Stimulated activated CD8-positive, alpha-beta memory T cell treated with anti-CD3 and anti-CD28 coated beads, Interleukin-4, amount 100 ng/mL, for 4 hours (primary cell): ENCODE measurements at regions not wholly inside any gene's neighbourhood (a gene's known extent, or its start where the extent isn't known, plus 50 kb on each side); places are given as distances from the start of the nearest gene placed in this dataset.

Experiments
- DNase-seq, 2 donors: peaks; one replicate each; pipeline ENCODE4 v3.0.0-alpha.2; 2020; ENCODE audit warnings: low read depth in 2 of 2, low spot score in 1 of 2

- no peak for DNase-seq
Measured at GRCh38 chr2:147712051-147712450, 132.8 kb upstream of the ACVR2A start.

- no peak for DNase-seq
Measured at GRCh38 chr2:147711031-147711430, 133.8 kb upstream of the ACVR2A start.

- DNase-seq, result no peak
Measured at GRCh38 chr2:147709655-147710054, 135.2 kb upstream of the ACVR2A start.

- no peak for DNase-seq
Measured at GRCh38 chr2:147703171-147703570, 141.7 kb upstream of the ACVR2A start.

- no peak for DNase-seq
Measured at GRCh38 chr2:147698166-147698565, 146.7 kb upstream of the ACVR2A start.

- DNase-seq, result no peak
Measured at GRCh38 chr2:147696426-147696825, 148.4 kb upstream of the ACVR2A start.

DNA sequence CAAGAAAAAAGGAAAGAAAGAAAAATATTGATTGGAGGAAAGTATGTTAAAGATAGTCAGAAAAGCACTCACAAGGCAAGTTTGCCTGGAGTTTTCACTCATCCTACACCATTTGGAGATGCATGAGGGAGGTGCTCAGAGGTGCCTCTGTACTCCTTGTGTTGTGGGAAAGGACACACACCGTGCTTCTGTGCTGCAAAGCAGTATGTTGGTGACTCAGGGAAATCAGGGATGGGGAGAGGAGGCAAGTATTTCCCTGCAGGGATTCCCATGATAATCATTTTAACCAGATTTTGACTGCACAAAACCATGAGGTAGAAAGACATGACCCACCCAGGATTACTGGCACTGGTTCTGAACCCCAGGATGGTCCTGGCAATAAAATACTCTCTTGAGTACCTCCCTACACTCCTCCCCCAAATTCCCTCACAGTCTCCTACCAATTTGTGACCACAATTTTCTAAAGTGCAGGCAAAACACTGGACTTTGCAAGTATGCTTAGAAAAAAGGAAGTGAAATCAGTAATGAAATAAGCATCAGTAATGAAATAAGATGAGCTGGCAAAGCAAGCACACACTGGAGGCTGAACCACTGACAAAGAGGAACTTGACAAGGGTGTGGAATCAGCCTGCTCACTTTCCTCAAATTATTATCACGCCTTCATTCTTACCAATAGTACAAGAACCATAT lies 155.5 kb upstream of the ACVR2A start:
- no peak for DNase-seq

- DNase-seq, result no peak
Measured at GRCh38 chr2:147688242-147688641, 156.6 kb upstream of the ACVR2A start.

GRCh38 chr2:147686365-147686764 lies 158.5 kb upstream of the ACVR2A start:
- no peak for DNase-seq

- DNase-seq, result no peak
Measured at GRCh38 chr2:147684903-147685302, 159.9 kb upstream of the ACVR2A start.

- no peak for DNase-seq
Measured at GRCh38 chr2:147683380-147683779, 161.4 kb upstream of the ACVR2A start.

DNA sequence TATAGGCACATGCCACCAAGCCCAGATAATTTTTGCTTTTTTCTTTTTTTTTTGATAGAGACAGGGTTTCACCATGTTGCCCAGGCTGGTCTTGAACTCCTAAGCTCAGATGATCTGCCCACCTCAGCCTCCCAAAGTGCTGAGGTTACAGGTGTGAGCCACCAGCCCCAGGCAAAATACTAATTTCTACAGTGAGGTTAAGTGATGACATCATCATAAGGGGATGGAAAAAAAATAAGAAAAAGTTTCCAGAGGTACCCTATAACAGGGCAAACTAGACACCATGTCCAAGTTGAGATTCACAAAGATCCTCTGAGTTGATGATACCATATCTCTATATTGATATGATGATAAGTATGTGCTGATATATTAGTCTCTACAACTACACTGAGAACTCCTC lies 163.7 kb upstream of the ACVR2A start:
- DNase-seq, result no peak

- DNase-seq, result no peak
Measured at GRCh38 chr2:147679955-147680531, 164.8 kb upstream of the ACVR2A start.

GRCh38 chr2:147679191-147679954 lies 165.5 kb upstream of the ACVR2A start:
- no peak for DNase-seq

DNA sequence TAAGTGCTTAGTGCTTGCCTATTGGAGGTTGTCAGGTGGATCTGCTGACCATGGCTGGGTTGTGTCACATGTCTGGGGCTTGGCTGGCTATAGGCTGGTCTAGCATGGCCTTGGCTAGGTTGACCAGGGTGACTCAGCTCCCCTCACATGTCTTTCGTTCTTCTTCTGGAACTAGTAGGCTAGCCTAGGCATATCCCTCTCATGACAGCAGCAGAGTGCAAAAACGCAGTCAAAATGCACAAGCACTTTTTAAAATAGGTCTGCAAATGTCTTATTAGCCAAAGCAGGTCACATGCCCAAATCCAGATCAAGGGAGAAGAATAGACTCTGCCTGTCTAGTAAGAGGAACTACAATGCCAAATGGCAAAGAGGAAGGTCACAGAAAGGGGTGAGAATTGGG lies 179.7 kb upstream of the ACVR2A start:
- DNase-seq, result no peak

DNA sequence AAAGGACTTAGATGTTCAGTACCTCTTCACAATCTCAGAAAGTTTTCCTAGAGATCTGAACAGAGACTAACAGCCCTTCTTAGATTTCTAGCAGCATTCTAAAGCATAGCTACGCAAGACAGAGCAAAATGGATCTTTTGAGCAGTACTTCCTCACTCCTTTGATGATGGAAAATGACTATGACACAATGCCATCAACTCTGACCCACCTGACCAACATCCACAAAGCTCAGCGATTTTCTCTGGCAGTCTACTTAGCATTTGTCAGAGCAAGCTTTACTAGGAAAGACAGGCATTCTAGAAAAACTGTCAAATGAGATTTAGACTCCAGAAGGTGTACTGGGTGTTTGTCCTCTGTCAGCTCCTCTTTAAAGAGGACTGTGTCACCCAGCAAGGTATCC lies 180.9 kb upstream of the ACVR2A start:
- no peak for DNase-seq

GRCh38 chr2:147663153-147663961 lies 181.5 kb upstream of the ACVR2A start:
- no peak for DNase-seq

DNA sequence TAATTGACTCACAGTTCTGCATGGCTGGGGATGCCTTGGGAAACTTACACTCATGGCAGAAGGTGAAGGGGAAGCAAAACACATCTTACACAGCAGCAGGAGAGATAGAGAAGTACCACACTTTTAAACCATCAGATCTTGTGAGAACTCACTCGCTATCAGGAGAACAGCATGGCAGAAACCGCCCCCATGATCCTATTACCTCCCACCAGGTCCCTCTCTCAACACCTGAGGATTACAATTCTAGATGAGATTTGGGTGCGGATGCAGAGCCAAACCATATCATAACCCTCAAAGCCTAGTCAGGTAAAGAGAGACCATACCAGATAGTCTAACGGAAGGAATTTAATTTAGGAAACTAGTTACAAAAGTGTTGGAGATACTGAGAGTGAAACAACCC lies 182.6 kb upstream of the ACVR2A start:
- no peak for DNase-seq

DNA sequence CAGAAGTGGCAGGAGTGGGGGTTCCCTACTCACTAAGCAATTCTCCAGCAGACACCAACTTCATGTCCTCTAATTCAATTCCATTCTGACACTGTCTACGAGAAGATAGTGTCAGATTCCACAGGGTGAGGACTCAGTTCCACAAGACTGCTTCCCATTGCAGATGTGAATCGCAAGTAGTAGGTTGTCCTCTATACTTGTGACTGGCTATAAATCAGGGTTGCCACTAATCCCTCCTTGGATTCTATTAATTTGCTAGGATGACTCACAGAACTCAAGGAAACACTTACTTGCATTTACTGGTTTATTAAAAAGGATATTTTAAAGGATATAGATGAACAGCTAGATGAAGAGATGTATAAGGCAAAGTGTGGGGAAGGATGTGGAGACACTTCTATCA lies 184.1 kb upstream of the ACVR2A start:
- DNase-seq, result no peak

DNA sequence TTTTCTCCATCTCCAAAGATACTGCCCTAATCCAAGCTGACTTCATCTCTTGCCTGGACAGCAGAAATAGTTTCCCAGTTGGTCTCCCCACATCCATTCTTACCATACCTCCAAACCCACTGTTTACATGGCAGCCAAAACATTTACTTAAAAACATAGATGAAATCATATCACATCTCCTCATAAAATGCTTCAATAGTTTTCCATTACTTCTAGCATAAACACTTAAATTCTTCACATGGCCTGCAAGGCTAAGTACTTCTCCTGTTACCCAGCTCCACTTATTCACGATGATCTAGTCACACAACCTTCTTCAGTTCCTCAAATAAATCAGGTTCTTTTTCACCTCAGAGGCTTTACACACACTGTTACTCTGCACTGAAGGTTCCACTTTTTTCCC lies 185.8 kb upstream of the ACVR2A start:
- no peak for DNase-seq

DNA sequence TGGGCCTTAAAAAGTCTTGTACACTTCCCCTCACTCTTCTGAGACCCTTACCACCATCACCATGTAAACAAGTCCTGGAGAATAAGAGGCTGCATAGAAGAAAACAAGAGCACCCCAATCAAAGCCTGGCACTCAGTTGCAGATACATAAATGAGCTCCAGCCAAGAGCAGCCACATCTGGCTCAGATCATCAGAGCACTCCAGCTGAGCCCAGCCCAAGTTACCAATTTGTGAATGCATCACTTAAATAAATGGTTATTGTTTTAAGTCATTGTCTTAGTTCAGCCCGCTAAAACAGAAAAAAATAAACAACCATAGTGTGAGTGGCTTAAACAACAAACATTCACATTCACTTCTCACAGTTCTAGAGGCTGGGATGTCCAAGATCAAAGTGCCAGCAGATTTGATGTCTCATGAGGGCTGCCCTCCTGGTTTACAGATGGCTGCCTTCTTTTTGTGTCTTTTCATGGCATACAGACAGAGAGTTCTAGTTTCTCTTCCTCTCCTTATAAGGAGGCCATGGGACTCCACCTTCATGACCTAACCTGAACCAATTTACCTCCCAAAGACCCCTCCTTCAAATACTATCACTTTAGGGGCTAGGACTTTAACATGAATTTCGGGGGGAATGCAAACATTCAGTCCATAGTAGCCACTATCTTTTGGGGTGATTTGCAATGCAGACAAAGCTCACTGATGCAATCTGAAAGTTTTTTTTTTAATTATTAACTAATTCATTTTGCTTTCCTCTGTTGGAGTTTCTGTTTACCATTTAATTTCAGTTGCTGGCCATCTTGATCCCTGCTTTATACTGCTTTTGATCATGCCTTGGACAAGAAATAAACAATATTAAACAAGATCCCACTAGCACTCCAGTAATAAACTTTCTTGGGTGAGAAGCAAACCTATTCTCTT lies 187.5 kb upstream of the ACVR2A start:
- no peak for DNase-seq
